Osteoblast (primary cell): ENCODE measurements at regions not wholly inside any gene's neighbourhood (a gene's known extent, or its start where the extent isn't known, plus 50 kb on each side); places are given as distances from the start of the nearest gene placed in this dataset.

Source experiments
- DNase-seq: peaks from one replicate; pipeline ENCODE4 v3.0.0; 2011; ENCODE audit warnings: low spot score, mixed read lengths; ENCODE audit not compliant: insufficient read length; ENCODE audit errors: missing footprints
- H2AFZ ChIP-seq: 2 replicates; pipeline ENCODE4 v1.6.0; 2011; ENCODE audit warnings: mild to moderate bottlenecking, low read length
- H3K27ac ChIP-seq: 2 replicates; pipeline ENCODE4 v1.5.1; 2011; ENCODE audit warnings: mild to moderate bottlenecking, low read depth, low read length, moderate library complexity
- H3K27me3 ChIP-seq: 2 replicates; pipeline ENCODE4 v1.6.0; 2012; ENCODE audit warnings: mild to moderate bottlenecking, control low read depth, inconsistent platforms, low read length, moderate library complexity; ENCODE audit not compliant: insufficient read depth
- H3K36me3 ChIP-seq: 2 replicates; pipeline ENCODE4 v1.5.1; 2011; ENCODE audit warnings: mild to moderate bottlenecking, low read length, control low read depth, moderate library complexity; ENCODE audit not compliant: insufficient read depth
- H3K4me1 ChIP-seq: 2 replicates; pipeline ENCODE4 v1.5.1; 2011; ENCODE audit warnings: mild to moderate bottlenecking, low read length, control low read depth, moderate library complexity; ENCODE audit not compliant: insufficient read depth
- H3K4me2 ChIP-seq: 2 replicates; pipeline ENCODE4 v1.6.0; 2011; ENCODE audit warnings: mild to moderate bottlenecking, low read length; ENCODE audit not compliant: insufficient read depth
- H3K4me3 ChIP-seq: fragments of 200-600 bp; sonication (generic); 3 replicates; pipeline ENCODE4 v1.5.1; 2012; ENCODE audit warnings: mild to moderate bottlenecking, low read length, inconsistent platforms; ENCODE audit not compliant: insufficient read depth
- H3K79me2 ChIP-seq: 2 replicates; pipeline ENCODE4 v1.6.0; 2012; ENCODE audit warnings: mild to moderate bottlenecking, low read length, control low read depth, inconsistent platforms; ENCODE audit not compliant: insufficient read depth
- H3K9me3 ChIP-seq: 2 replicates; pipeline ENCODE4 v1.5.1; 2011; ENCODE audit warnings: low read depth, low read length, control low read depth
- H4K20me1 ChIP-seq: 2 replicates; pipeline ENCODE4 v1.6.0; 2012; ENCODE audit warnings: mild to moderate bottlenecking, low read length, control low read depth; ENCODE audit not compliant: insufficient read depth
- TF ChIP-seq, protein P1 (sequence below): IDR thresholded peaks from 2 replicates; pipeline ENCODE4 v1.5.1; 2011; ENCODE audit warnings: mild to moderate bottlenecking, low read depth, low read length, moderate library complexity; ENCODE audit errors: extremely low read depth

DNA sequence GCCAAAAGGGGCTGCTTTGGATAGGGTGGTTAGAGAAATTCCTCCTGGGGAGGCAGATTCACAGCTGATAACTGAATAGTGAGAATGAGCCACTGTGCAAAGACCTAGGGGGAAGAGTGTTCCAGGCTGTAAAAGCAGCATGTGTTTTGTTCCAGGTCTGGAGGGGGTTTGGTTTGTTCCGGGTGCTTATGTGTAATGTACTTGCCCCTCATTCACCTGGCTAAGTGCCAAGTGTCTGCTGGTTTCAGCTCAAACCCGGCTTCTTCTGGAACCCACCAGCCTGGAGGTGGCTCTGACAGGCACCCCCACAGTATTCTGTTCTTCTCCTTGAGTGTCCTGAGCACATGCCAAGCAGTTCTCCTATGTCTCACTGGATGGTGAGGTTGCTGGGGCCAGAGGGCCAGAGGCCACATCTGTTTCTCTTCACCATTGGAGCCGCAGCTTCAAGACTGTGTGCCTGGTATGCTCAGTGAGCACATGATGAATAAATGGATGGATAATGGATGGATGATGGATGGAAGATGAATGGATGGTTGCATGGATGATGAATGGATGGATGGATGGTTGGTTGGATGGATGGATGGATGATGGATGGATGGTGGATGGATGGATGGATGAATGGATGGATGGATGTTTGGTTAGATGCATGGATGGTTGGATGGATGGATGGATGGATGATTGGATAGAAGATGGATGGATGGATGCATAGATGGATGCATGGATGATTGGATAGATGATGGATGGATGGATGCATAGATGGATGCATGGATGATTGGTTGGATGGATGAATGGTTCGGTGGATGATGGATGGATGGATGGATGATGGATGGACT, 227.6 kb downstream of the BMP7 start:
- DNase-seq = no peak
- Histone ChIP-seq H3K9me3 (no peaks in the 10 kb centered on the region), H3K27me3 (no peaks in the 10 kb centered on the region), H3K4me1 (no peaks in the 10 kb centered on the region), H3K27ac (no peak overlapping the region), H3K79me2 (no peaks in the 10 kb centered on the region), H4K20me1 (no peaks in the 10 kb centered on the region), H2AFZ (no peak overlapping the region), H3K4me2 (no peak overlapping the region), H3K36me3 (no peaks in the 10 kb centered on the region), H3K4me3 (no peak overlapping the region)
- TF ChIP-seq, protein P1, sequence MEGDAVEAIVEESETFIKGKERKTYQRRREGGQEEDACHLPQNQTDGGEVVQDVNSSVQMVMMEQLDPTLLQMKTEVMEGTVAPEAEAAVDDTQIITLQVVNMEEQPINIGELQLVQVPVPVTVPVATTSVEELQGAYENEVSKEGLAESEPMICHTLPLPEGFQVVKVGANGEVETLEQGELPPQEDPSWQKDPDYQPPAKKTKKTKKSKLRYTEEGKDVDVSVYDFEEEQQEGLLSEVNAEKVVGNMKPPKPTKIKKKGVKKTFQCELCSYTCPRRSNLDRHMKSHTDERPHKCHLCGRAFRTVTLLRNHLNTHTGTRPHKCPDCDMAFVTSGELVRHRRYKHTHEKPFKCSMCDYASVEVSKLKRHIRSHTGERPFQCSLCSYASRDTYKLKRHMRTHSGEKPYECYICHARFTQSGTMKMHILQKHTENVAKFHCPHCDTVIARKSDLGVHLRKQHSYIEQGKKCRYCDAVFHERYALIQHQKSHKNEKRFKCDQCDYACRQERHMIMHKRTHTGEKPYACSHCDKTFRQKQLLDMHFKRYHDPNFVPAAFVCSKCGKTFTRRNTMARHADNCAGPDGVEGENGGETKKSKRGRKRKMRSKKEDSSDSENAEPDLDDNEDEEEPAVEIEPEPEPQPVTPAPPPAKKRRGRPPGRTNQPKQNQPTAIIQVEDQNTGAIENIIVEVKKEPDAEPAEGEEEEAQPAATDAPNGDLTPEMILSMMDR = no peak

DNA sequence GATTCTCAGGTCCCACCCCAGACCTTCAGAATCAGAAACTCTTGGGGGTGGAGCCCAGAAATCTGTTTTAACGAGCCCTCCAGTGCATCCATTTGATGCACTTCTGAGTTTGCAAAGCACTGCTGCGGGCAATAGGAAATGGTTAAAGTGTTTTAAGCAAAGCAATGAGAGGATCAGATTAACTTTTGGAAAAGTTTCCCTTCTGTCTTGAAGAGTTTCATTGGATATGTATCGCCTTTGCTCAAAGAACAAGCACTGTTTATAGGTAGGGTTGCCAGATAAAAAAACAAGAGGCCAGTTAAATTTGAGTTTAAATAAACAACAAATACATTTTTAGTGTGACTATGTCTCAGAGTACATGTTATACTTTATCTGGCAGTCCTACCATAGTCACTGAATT, 226.0 kb downstream of the BMP7 start:
- Histone ChIP-seq H2AFZ (no peak overlapping the region), H3K9me3 (no peaks in the 10 kb centered on the region), H3K4me3 (no peak overlapping the region), H3K27ac (no peak overlapping the region), H3K27me3 (no peaks in the 10 kb centered on the region), H3K4me2 (no peak overlapping the region), H3K4me1 (no peaks in the 10 kb centered on the region), H4K20me1 (no peaks in the 10 kb centered on the region), H3K79me2 (no peaks in the 10 kb centered on the region), H3K36me3 (no peaks in the 10 kb centered on the region)
- TF ChIP-seq, protein P1 = no peak
- DNase-seq = no peak

GRCh38 chr20:57040924-57041323, 225.5 kb downstream of the BMP7 start:
- Histone ChIP-seq H3K36me3 (no peaks in the 10 kb centered on the region), H3K9me3 (no peaks in the 10 kb centered on the region), H3K4me2 (no peak overlapping the region), H2AFZ (no peak overlapping the region), H3K79me2 (no peaks in the 10 kb centered on the region), H3K4me1 (no peaks in the 10 kb centered on the region), H4K20me1 (no peaks in the 10 kb centered on the region), H3K27ac (no peak overlapping the region), H3K4me3 (no peak overlapping the region), H3K27me3 (no peaks in the 10 kb centered on the region)
- TF ChIP-seq, protein P1 = no peak
- DNase-seq = no peak

GRCh38 chr20:57043091-57043490, 223.3 kb downstream of the BMP7 start:
- Histone ChIP-seq H4K20me1 (no peaks in the 10 kb centered on the region), H3K4me3 (no peak overlapping the region), H3K27me3 (no peaks in the 10 kb centered on the region), H3K79me2 (no peaks in the 10 kb centered on the region), H3K9me3 (no peaks in the 10 kb centered on the region), H3K4me2 (no peak overlapping the region), H3K36me3 (no peaks in the 10 kb centered on the region), H3K4me1 (no peaks in the 10 kb centered on the region), H2AFZ (no peak overlapping the region), H3K27ac (no peak overlapping the region)
- DNase-seq = no peak
- TF ChIP-seq, protein P1 = no peak
